ENCODE measurements at regions not wholly inside any gene's neighbourhood (a gene's known extent, or its start where the extent isn't known, plus 50 kb on each side); places are given as distances from the start of the nearest gene placed in this dataset.

DNA sequence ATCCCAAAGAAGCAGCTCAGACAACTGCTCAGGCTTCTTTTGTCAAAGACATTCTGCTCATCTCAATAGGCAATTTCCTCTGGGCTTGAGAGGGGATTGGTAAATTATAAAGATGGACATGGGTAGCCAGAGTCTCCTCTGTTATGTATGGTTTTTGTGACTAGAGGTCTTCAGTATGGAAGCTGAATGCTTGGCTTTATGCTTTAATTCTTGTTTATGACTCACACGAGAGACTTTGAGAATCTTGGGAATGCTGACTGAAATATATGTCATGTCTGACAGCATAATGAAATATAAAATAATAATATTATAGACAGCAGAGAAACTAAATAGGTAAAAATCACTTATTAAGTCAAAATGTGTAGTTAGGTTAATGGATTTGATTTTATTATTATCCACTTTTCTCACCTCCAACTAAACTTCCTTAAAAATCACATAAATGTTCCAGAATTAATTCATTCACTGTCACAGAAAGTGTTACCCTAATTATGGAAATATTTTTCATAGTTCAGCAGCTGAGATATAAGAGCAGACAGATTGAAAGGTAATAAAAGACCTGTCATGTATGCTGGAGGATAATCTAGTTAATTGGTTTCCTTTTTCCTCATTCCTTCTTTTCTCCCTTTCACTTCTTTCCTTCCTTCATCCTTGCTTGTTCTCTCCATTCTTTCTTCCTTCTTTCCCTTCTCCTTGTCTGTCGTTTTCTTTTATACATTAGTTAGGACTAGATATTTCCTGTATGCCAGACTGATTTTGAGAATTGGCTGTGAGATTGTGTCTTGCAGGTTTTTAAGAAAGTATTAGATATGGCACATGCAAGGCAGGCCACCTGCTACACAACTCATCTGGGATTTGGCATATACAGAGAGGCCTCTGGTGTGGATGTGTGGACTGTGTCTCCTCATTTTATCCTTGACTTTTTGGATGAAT is 1866.1 kb upstream of the NUDT12 start:
- H3K27me3 Mint-ChIP-seq (ENCODE audit: low read depth in 2 of 2): no peaks in the 10 kb centered on the region
- H3K4me3 Mint-ChIP-seq: no peak overlapping the region
- no peaks in the 10 kb centered on the region for H3K27me3 ChIP-seq (ENCODE audit: control insufficient read depth, insufficient read depth, low read length)
- H3K4me1 ChIP-seq (ENCODE audit: control insufficient read depth, insufficient read depth, low read length): no peaks in the 10 kb centered on the region
- no peak overlapping the region for H3K27ac Mint-ChIP-seq
- H3K9me3 Mint-ChIP-seq: peaks cover 12 to 34% of the 10 kb centered on the region in 2 donors
- intact Hi-C loops (cut with micrococcal nuclease): no loop called here
- H3K27ac ChIP-seq (ENCODE audit: low read length): no peak overlapping the region
- ATAC-seq (no peak), DNase-seq (no peak)
- peaks cover 9% of the 10 kb centered on the region for H3K36me3 Mint-ChIP-seq
- no CpG with 5 or more reads among the region's 2 CpGs for WGBS (ENCODE audit: insufficient coverage)
- H3K36me3 ChIP-seq (ENCODE audit: control insufficient read depth, insufficient read depth, low read length): no peaks in the 10 kb centered on the region
- no peaks in the 10 kb centered on the region for H3K9me3 ChIP-seq (ENCODE audit: control insufficient read depth, insufficient read depth, low read length)
- no peak overlapping the region for H3K4me3 ChIP-seq (ENCODE audit: low read length)
- H3K4me1 Mint-ChIP-seq: no peaks in the 10 kb centered on the region
- no peak for TF ChIP-seq CTCF (IDR thresholded peaks at IDR 0.05)

GRCh38 chr5:105414067-105414466 is 1851.5 kb upstream of the NUDT12 start:
- ATAC-seq (no peak), DNase-seq (no peak)
- Histone ChIP-seq H3K4me3 (ENCODE audit: low read length) (no peak overlapping the region), H3K27me3 (ENCODE audit: control insufficient read depth, insufficient read depth, low read length) (no peaks in the 10 kb centered on the region), H3K36me3 (ENCODE audit: control insufficient read depth, insufficient read depth, low read length) (no peaks in the 10 kb centered on the region), H3K27ac (ENCODE audit: low read length) (no peak overlapping the region), H3K4me1 (ENCODE audit: control insufficient read depth, insufficient read depth, low read length) (no peaks in the 10 kb centered on the region), H3K9me3 (ENCODE audit: control insufficient read depth, insufficient read depth, low read length) (peaks cover 16% of the 10 kb centered on the region)
- intact Hi-C loops (cut with micrococcal nuclease): no loop called here
- H3K4me3 Mint-ChIP-seq: no peak overlapping the region
- no peak overlapping the region for H3K27ac Mint-ChIP-seq
- no peaks in the 10 kb centered on the region for H3K36me3 Mint-ChIP-seq
- H3K4me1 Mint-ChIP-seq: no peaks in the 10 kb centered on the region
- H3K27me3 Mint-ChIP-seq (ENCODE audit: low read depth in 2 of 2): no peaks in the 10 kb centered on the region
- 76% methylated on average over 3 of the region's 3 CpGs for WGBS (ENCODE audit: insufficient coverage)
- peaks cover 8 to 28% of the 10 kb centered on the region in 2 donors for H3K9me3 Mint-ChIP-seq
- TF ChIP-seq CTCF (IDR thresholded peaks at IDR 0.05): no peak

DNA sequence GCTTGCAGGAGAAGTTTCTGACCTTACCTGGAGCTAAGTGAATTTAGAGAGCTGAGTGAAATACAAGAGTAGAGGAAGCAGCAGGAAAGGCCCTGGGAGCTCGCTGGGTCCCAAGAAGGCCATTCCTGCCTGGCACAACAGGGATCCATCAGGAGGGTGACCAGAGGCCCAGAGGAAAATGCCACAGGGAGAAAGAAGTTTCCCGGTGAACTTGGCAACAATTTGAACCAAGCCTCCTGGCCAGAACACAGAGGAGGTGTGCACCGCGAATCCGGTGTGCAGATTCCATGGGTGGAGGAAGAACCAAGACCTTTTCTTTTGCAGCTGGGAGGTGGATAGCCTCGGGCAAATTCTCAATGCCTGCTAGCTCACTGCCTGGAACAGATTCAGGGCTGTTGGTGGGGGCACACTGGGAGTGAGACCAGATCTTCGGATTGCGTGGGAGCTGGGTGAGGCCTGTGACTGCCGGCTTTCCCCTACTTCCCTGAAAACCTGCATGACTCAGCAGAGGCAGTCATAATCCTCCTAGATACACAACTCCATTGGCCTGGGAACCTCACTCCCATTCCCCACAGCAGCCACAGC is 1850.9 kb upstream of the NUDT12 start:
- H3K4me1 ChIP-seq (ENCODE audit: control insufficient read depth, insufficient read depth, low read length): no peaks in the 10 kb centered on the region
- 88% methylated on average over 9 of the region's 9 CpGs for WGBS (ENCODE audit: insufficient coverage)
- ATAC-seq: no peak
- no peak overlapping the region for H3K4me3 Mint-ChIP-seq
- no peaks in the 10 kb centered on the region for H3K4me1 Mint-ChIP-seq
- no peak for TF ChIP-seq CTCF (IDR thresholded peaks at IDR 0.05)
- peaks cover 8 to 25% of the 10 kb centered on the region in 2 donors for H3K9me3 Mint-ChIP-seq
- no peaks in the 10 kb centered on the region for H3K27me3 Mint-ChIP-seq (ENCODE audit: low read depth in 2 of 2)
- no peaks in the 10 kb centered on the region for H3K36me3 Mint-ChIP-seq
- no peak for DNase-seq
- H3K9me3 ChIP-seq (ENCODE audit: control insufficient read depth, insufficient read depth, low read length): peaks cover 16% of the 10 kb centered on the region
- H3K27ac Mint-ChIP-seq: no peak overlapping the region
- H3K4me3 ChIP-seq (ENCODE audit: low read length): no peak overlapping the region
- intact Hi-C loops (cut with micrococcal nuclease): no loop called here
- H3K27me3 ChIP-seq (ENCODE audit: control insufficient read depth, insufficient read depth, low read length): no peaks in the 10 kb centered on the region
- no peak overlapping the region for H3K27ac ChIP-seq (ENCODE audit: low read length)
- H3K36me3 ChIP-seq (ENCODE audit: control insufficient read depth, insufficient read depth, low read length): no peaks in the 10 kb centered on the region

Data from natural killer cell (primary cell).